ENCODE measurements at regions not wholly inside any gene's neighbourhood (a gene's known extent, or its start where the extent isn't known, plus 50 kb on each side); places are given as distances from the start of the nearest gene placed in this dataset.
"Not testable (repeated sequence)": the region's sequence is repeated elsewhere in the genome, so short reads cannot be mapped to it uniquely, and the experiment has no call there.

DNA sequence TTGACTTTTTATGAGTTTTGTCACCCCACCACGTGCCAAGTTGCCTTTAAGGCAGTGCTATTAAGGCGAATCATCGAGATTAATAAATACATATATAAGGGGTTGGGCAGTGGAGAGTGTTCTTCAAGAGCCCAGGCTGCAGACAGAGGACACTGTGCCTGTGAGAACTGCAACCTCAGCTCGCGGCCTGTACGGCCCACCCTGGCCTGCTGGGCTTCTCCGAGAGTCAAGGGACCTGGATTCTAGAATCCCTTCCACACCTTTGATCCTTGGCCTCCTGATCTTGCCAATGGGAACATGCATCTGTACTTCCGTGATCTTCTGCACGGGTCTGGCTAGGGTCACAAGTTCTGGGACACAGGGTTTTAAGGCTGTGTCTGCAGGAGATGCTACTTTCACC is 54.5 kb downstream of the IRX5 start:
- in situ Hi-C loops (cut with MboI; ENCODE audit: low sequenced_read_pairs, unreplicated experiment) = no loop called here

DNA sequence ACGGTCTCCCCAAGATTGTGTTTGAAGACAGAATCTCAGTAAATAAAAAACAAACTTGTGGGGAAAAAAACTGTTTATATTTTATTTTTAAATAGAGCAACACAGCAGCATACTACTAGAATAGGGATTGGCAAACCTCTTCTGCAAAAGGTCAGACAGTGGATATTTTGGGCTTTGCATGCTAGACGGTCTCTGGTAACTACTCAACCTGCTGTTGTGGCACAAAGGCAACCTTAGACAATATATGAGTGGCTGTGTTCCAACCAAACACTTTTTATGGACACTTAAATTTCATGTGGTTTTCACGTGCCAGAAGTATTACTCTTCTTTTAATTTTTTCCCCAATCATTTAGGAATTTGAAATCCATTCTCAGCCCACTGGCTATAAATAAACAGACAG is 55.0 kb downstream of the IRX5 start:
- no peak for DNase-seq (ENCODE audit: low spot score)
- TF ChIP-seq, protein P1, sequence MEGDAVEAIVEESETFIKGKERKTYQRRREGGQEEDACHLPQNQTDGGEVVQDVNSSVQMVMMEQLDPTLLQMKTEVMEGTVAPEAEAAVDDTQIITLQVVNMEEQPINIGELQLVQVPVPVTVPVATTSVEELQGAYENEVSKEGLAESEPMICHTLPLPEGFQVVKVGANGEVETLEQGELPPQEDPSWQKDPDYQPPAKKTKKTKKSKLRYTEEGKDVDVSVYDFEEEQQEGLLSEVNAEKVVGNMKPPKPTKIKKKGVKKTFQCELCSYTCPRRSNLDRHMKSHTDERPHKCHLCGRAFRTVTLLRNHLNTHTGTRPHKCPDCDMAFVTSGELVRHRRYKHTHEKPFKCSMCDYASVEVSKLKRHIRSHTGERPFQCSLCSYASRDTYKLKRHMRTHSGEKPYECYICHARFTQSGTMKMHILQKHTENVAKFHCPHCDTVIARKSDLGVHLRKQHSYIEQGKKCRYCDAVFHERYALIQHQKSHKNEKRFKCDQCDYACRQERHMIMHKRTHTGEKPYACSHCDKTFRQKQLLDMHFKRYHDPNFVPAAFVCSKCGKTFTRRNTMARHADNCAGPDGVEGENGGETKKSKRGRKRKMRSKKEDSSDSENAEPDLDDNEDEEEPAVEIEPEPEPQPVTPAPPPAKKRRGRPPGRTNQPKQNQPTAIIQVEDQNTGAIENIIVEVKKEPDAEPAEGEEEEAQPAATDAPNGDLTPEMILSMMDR (IDR thresholded peaks at IDR 0.05; ENCODE audit: borderline replicate concordance, control extremely low read depth, extremely low read depth, insufficient read depth, missing control alignments) = no peak
- in situ Hi-C loops (cut with MboI; ENCODE audit: low sequenced_read_pairs, unreplicated experiment) = no loop called here

More for the DNA sequence above, 54.5 kb downstream of the IRX5 start:
- TF ChIP-seq, protein P1 (IDR thresholded peaks at IDR 0.05; ENCODE audit: borderline replicate concordance, control extremely low read depth, extremely low read depth, insufficient read depth, missing control alignments) = no peak
- DNase-seq (ENCODE audit: low spot score) = no peak

DNA sequence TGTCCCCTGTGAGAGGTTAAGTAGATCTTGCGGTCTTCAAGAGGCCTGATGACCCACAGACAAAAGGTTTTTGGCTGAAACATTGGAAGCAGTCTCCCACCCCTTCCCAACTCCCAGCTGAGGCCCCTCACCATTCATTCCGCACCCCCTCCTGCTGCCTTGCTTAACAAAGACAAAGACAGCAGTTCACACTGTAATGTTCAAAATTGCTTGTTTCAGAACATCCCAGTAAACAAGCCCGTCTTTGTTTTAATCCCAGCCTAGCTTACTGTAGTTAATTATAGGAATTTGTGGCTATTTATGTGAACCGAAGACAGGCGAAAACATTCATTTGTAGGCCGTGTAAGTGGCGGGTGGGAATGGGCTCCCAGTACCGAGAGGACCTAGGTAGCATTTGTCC is 55.7 kb downstream of the IRX5 start:
- in situ Hi-C loops (cut with MboI; ENCODE audit: low sequenced_read_pairs, unreplicated experiment) = no loop called here
- no peak for DNase-seq (ENCODE audit: low spot score)
- TF ChIP-seq, protein P1 (IDR thresholded peaks at IDR 0.05; ENCODE audit: borderline replicate concordance, control extremely low read depth, extremely low read depth, insufficient read depth, missing control alignments) = no peak

GRCh38 chr16:54987081-54987480 is 56.4 kb downstream of the IRX5 start:
- in situ Hi-C loops (cut with MboI; ENCODE audit: low sequenced_read_pairs, unreplicated experiment) = no loop called here
- no peak for DNase-seq (ENCODE audit: low spot score)
- TF ChIP-seq, protein P1 (IDR thresholded peaks at IDR 0.05; ENCODE audit: borderline replicate concordance, control extremely low read depth, extremely low read depth, insufficient read depth, missing control alignments) = no peak

DNA sequence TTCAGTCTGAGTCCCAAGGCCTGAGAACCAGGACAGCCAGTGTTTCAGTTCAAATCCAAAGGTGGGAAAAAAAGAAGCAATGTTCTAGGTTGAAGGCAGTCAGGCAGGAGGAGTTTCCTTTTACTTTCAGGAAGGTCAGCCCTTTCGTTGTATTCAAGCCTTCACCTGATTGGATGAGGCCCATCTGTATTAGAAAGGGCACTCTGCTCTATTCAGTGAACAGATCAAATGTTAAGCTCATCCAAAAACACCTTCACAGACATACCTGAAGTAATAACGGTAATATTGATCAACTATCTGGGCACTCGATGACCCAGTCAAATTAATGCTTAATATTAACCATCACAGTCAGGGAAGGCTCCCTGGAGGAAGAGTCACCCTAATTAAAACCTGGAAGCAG is 60.9 kb downstream of the IRX5 start:
- TF ChIP-seq, protein P1 (IDR thresholded peaks at IDR 0.05; ENCODE audit: borderline replicate concordance, control extremely low read depth, extremely low read depth, insufficient read depth, missing control alignments) = no peak
- in situ Hi-C loops (cut with MboI; ENCODE audit: low sequenced_read_pairs, unreplicated experiment) = no loop called here
- no peak for DNase-seq (ENCODE audit: low spot score)

DNA sequence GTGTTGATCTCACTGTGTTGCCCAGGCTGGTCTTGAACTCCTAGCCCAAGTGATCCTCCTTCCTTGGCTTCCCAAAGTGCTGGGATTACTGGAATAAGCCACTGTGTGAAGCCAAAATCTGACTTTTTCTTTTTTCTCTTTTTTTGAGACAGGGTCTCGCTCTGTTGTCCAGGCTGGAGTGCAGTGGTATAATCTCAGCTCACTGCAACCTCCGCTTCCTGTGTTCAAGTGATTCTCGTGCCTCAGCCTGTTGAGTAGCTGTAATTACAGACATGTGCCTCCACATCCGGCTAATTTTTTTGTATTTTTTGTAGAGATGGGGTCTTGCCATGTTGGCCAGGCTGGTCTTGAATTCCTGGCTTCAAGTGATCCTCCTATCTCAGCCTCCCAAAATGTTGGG is 61.3 kb downstream of the IRX5 start:
- in situ Hi-C loops (cut with MboI; ENCODE audit: low sequenced_read_pairs, unreplicated experiment) = not testable (repeated sequence)

GRCh38 chr16:54993106-54993895 is 62.6 kb downstream of the IRX5 start:
- in situ Hi-C loops (cut with MboI; ENCODE audit: low sequenced_read_pairs, unreplicated experiment) = no loop called here
- TF ChIP-seq, protein P1 (IDR thresholded peaks at IDR 0.05; ENCODE audit: borderline replicate concordance, control extremely low read depth, extremely low read depth, insufficient read depth, missing control alignments) = no peak
- DNase-seq (ENCODE audit: low spot score) = no peak

More for the DNA sequence above, 61.3 kb downstream of the IRX5 start:
- DNase-seq (ENCODE audit: low spot score) = not testable (repeated sequence)
